ENCODE measurements at regions not wholly inside any gene's neighbourhood (a gene's known extent, or its start where the extent isn't known, plus 50 kb on each side); places are given as distances from the start of the nearest gene placed in this dataset.

DNA sequence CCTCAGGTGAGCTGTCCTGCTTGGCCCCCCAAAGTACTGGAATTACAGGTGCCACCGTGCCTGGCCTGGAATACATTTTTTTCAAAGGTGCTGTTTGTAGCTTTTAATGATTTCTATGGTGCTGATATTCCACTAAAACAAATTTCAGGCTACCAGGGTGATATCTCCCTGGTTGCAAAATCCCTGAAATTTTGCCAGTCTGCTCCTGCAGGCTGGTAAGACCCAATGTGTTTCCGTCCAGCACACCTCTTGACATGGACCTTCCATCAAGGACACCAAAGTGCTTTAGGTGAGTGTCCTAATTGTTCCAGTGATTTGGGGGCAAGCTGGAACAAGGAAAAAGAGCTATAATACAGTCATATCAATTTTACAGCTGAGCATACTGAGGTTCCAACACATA, 69.8 kb upstream of the KMT2C start:
- TF ChIP-seq POLR2A (IDR thresholded peaks at IDR 0.05), result no peak
- no peak for TF ChIP-seq POLR2AphosphoS5 (IDR thresholded peaks at IDR 0.05; ENCODE audit: insufficient read depth in 1 of 2, low read depth in 1 of 2)
